ENCODE measurements at regions not wholly inside any gene's neighbourhood (a gene's known extent, or its start where the extent isn't known, plus 50 kb on each side); places are given as distances from the start of the nearest gene placed in this dataset.
"Not testable (repeated sequence)": the region's sequence is repeated elsewhere in the genome, so short reads cannot be mapped to it uniquely, and the experiment has no call there.

DNA sequence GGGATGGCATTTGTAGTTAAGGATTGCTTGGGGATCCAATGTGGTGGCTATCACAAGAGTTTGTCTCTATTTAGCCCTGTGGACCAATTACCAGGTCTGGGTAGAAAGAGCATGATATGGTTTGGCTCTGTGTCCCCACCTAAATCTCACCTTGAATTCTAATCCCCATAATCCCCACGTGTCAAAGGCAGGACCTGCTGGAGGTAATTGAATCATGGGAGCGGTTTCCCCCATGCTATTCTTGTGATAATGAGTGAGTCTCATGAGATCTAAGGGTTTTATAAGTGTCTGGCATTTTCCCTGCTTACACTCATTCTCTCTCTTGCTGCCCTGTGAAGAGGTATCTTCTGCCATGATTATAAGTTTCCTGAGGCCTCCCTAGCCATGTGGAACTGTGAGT lies 86.4 kb upstream of the HS3ST4 start:
- no peaks in the 10 kb centered on the region for H3K27me3 ChIP-seq (ENCODE audit: insufficient read depth, low read length)
- no peak overlapping the region for H2AFZ ChIP-seq (ENCODE audit: low read depth, low read length, poor library complexity, severe bottlenecking)
- TF ChIP-seq TCF7L2 (IDR thresholded peaks at IDR 0.05; ENCODE audit: borderline replicate concordance, extremely low read depth, insufficient read depth, insufficient read length) (no peak), RAD21 (IDR thresholded peaks at IDR 0.05; ENCODE audit: low read depth) (no peak), ELF1 (IDR thresholded peaks at IDR 0.05; ENCODE audit: borderline replicate concordance, low read depth) (no peak)
- no peak overlapping the region for H3K4me2 ChIP-seq (ENCODE audit: low read length)
- ATAC-seq (no peak), DNase-seq (ENCODE audit: low read depth, low spot score) (no peak)
- no TSS peak for BruUV-seq (replicated peaks)
- H3K79me2 ChIP-seq (ENCODE audit: insufficient read depth, low read length) = no peaks in the 10 kb centered on the region
- H3K4me1 ChIP-seq (ENCODE audit: control insufficient read depth in 1 of 2, insufficient read depth in 2 of 2, low read length in 2 of 2) = no peaks in the 10 kb centered on the region; a peak in 1 of 4 replicates
- no peaks in the 10 kb centered on the region for H3K36me3 ChIP-seq (ENCODE audit: control insufficient read depth in 1 of 2, insufficient read depth in 2 of 2, low read length in 2 of 2)
- H3K4me3 ChIP-seq (replicated peaks in 1 of 2; ENCODE audit: low read depth in 1 of 2, low read length in 2 of 2) = no peak overlapping the region
- H3K9ac ChIP-seq (ENCODE audit: low read length) = no peak overlapping the region
- CTCF ChIA-PET = no interaction called here
- no peaks in the 10 kb centered on the region for H4K20me1 ChIP-seq (ENCODE audit: insufficient read depth)
- H3K9me2 ChIP-seq (ENCODE audit: insufficient read depth) = no peaks in the 10 kb centered on the region
- H3K9me3 ChIP-seq (ENCODE audit: control insufficient read depth in 1 of 2, insufficient read depth in 1 of 2, low read depth in 1 of 2, low read length in 2 of 2) = no peaks in the 10 kb centered on the region
- intact Hi-C loops (cut with micrococcal nuclease) = no loop called here
- no peak overlapping the region for H3K27ac ChIP-seq (ENCODE audit: low read depth, low read length)
- RAD21 ChIA-PET (ENCODE audit: low non-redundant PET in 1 of 2, low total read pairs in 2 of 2, uncharacterized antibody in 2 of 2, unreplicated experiment in 2 of 2) = interaction anchor here in 1 of 2 experiments (0.6 kb wide), 1 partner anchor 573 kb away, joined by 3 read pairs; no protein-coding TSS in a partner anchor
- POLR2A ChIA-PET = no interaction called here

DNA sequence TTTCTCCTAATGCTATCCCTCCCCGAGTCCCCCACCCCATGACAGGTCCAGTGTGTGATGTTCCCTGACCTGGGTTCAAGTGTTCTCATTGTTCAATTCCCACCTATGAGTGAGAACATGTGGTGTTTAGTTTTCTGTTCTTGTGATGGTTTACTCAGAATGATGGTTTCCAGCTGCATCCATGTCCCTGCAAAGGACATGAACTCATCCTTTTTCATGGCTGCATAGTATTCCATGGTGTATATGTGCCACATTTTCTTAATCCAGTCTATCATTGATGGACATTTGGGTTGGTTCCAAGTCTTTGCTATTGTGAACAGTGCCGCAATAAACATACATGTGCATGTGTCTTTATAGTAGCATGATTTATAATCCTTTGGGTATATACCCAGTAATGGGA lies 90.5 kb upstream of the HS3ST4 start:
- H3K9ac ChIP-seq (ENCODE audit: low read length); intact Hi-C loops (cut with micrococcal nuclease); CTCF ChIA-PET: not testable (repeated sequence)

DNA sequence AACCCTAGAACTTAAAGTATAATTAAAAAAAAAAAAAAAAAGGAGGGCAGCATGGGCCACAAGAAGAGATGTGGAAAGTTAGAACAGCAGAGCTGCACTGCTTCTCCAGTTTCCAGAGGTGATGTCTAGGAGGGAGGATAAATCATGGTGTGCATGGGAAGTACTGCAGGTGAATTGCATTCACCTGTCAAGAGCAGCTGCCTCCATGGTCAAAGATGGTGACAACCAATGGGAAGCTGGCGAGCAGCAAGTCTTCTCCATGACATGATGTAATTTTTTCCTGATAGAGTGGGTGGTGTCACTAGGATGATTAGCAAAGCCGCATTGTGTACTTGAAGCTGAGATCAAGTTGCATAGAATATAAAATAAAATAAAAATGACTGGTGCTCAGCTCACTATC lies 95.6 kb upstream of the HS3ST4 start:
- no peak overlapping the region for H2AFZ ChIP-seq (ENCODE audit: low read depth, low read length, poor library complexity, severe bottlenecking)
- H3K4me2 ChIP-seq (ENCODE audit: low read length) = no peak overlapping the region
- no TSS peak for BruUV-seq (replicated peaks)
- no peak overlapping the region for H3K9ac ChIP-seq (ENCODE audit: low read length)
- no peaks in the 10 kb centered on the region for H4K20me1 ChIP-seq (ENCODE audit: insufficient read depth)
- no peak overlapping the region for H3K27ac ChIP-seq (ENCODE audit: low read depth, low read length)
- H3K9me2 ChIP-seq (ENCODE audit: insufficient read depth) = no peaks in the 10 kb centered on the region
- intact Hi-C loops (cut with micrococcal nuclease) = no loop called here
- peaks cover 30% of the 10 kb centered on the region; the same call in 1 of the 2 replicates for H3K27me3 ChIP-seq (ENCODE audit: insufficient read depth, low read length)
- H3K4me1 ChIP-seq (ENCODE audit: control insufficient read depth in 1 of 2, insufficient read depth in 2 of 2, low read length in 2 of 2) = no peaks in the 10 kb centered on the region
- TF ChIP-seq EGR1 (IDR thresholded peaks at IDR 0.05; ENCODE audit: low read depth) (no peak), EZH2 (IDR thresholded peaks at IDR 0.05) (no peak), EZH2phosphoT487 (IDR thresholded peaks at IDR 0.05; ENCODE audit: borderline replicate concordance) (no peak), ELF1 (IDR thresholded peaks at IDR 0.05; ENCODE audit: borderline replicate concordance, low read depth) (no peak)
- TF ChIP-seq, protein P1, sequence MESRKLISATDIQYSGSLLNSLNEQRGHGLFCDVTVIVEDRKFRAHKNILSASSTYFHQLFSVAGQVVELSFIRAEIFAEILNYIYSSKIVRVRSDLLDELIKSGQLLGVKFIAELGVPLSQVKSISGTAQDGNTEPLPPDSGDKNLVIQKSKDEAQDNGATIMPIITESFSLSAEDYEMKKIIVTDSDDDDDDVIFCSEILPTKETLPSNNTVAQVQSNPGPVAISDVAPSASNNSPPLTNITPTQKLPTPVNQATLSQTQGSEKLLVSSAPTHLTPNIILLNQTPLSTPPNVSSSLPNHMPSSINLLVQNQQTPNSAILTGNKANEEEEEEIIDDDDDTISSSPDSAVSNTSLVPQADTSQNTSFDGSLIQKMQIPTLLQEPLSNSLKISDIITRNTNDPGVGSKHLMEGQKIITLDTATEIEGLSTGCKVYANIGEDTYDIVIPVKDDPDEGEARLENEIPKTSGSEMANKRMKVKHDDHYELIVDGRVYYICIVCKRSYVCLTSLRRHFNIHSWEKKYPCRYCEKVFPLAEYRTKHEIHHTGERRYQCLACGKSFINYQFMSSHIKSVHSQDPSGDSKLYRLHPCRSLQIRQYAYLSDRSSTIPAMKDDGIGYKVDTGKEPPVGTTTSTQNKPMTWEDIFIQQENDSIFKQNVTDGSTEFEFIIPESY (IDR thresholded peaks at IDR 0.05; ENCODE audit: extremely low read depth, insufficient replicate concordance, low read length) = no peak
- no peak for ATAC-seq
- no peaks in the 10 kb centered on the region for H3K79me2 ChIP-seq (ENCODE audit: insufficient read depth, low read length)
- H3K36me3 ChIP-seq (ENCODE audit: control insufficient read depth in 1 of 2, insufficient read depth in 2 of 2, low read length in 2 of 2) = no peaks in the 10 kb centered on the region
- CTCF ChIA-PET = no interaction called here
- RAD21 ChIA-PET (ENCODE audit: low non-redundant PET in 1 of 2, low total read pairs in 2 of 2, uncharacterized antibody in 2 of 2, unreplicated experiment in 2 of 2) = no interaction called here
- no peak for DNase-seq (ENCODE audit: low read depth, low spot score)
- POLR2A ChIA-PET = no interaction called here
- H3K9me3 ChIP-seq (ENCODE audit: control insufficient read depth in 1 of 2, insufficient read depth in 1 of 2, low read depth in 1 of 2, low read length in 2 of 2) = no peaks in the 10 kb centered on the region
- no peak overlapping the region for H3K4me3 ChIP-seq (replicated peaks in 1 of 2; ENCODE audit: low read depth in 1 of 2, low read length in 2 of 2)

More for the DNA sequence above, 90.5 kb upstream of the HS3ST4 start:
- DNase-seq (ENCODE audit: low read depth, low spot score); H3K9me2 ChIP-seq (ENCODE audit: insufficient read depth); H4K20me1 ChIP-seq (ENCODE audit: insufficient read depth); H3K9me3 ChIP-seq (ENCODE audit: control insufficient read depth in 1 of 2, insufficient read depth in 1 of 2, low read depth in 1 of 2, low read length in 2 of 2); H2AFZ ChIP-seq (ENCODE audit: low read depth, low read length, poor library complexity, severe bottlenecking); H3K79me2 ChIP-seq (ENCODE audit: insufficient read depth, low read length); ATAC-seq; H3K36me3 ChIP-seq (ENCODE audit: control insufficient read depth in 1 of 2, insufficient read depth in 2 of 2, low read length in 2 of 2); H3K4me2 ChIP-seq (ENCODE audit: low read length); BruUV-seq (replicated peaks); POLR2A ChIA-PET; H3K4me1 ChIP-seq (ENCODE audit: control insufficient read depth in 1 of 2, insufficient read depth in 2 of 2, low read length in 2 of 2); H3K27ac ChIP-seq (ENCODE audit: low read depth, low read length); RAD21 ChIA-PET (ENCODE audit: low non-redundant PET in 1 of 2, low total read pairs in 2 of 2, uncharacterized antibody in 2 of 2, unreplicated experiment in 2 of 2); H3K4me3 ChIP-seq (replicated peaks in 1 of 2; ENCODE audit: low read depth in 1 of 2, low read length in 2 of 2): not testable (repeated sequence)
- 0 out of 2 replicates have a peak, but pooled peaks cover 17% of the 10 kb centered on the region for H3K27me3 ChIP-seq (ENCODE audit: insufficient read depth, low read length)

Data from HCT116 (cell line).